HEK293 (cell line): ENCODE measurements at regions not wholly inside any gene's neighbourhood (a gene's known extent, or its start where the extent isn't known, plus 50 kb on each side); places are given as distances from the start of the nearest gene placed in this dataset.

Experiments
- CTCF ChIA-PET: fragments of 350-600 bp; formaldehyde crosslinking; extraction: SDS; loops from one replicate; lab custom pipeline; 2021; ENCODE audit warnings: antibody characterized with exemption; lab: Yijun Ruan, JAX
- POLR2A ChIA-PET: fragments of 300-600 bp; formaldehyde crosslinking; extraction: SDS; loops from one replicate; lab custom pipeline; 2020; ENCODE audit warnings: antibody characterized with exemption, inconsistent platforms; lab: Yijun Ruan, JAX
- H3K27ac ChIP-seq: fragments of 200-500 bp; sonication (Bioruptor generic); 2 replicates; pipeline ENCODE4 v1.5.1; 2014; ENCODE audit warnings: low read depth, low read length, control low read depth, inconsistent platforms; ENCODE audit errors: extremely low read depth
- H3K36me3 ChIP-seq, 2 experiments: fragments of 200-500 bp in 1 of 2; sonication (Bioruptor generic) in 1 of 2; 1 replicate in 1 of 2; 2 replicates in 1 of 2; pipeline ENCODE4 v1.5.1; 2014 to 2017; ENCODE audit warnings: inconsistent platforms in 2 of 2, low read length in 2 of 2; ENCODE audit not compliant: control insufficient read depth in 2 of 2, insufficient read depth in 1 of 2
- H3K4me1 ChIP-seq: fragments of 200-500 bp; sonication (Bioruptor generic); 2 replicates; pipeline ENCODE4 v1.5.1; 2014; ENCODE audit warnings: mild to moderate bottlenecking, low read length, inconsistent platforms; ENCODE audit not compliant: control insufficient read depth, insufficient read depth
- H3K4me3 ChIP-seq: 2 replicates; pipeline ENCODE4 v1.5.1; 2011; ENCODE audit warnings: low read depth, mild to moderate bottlenecking, control low read depth, low read length, moderate library complexity
- H3K9me3 ChIP-seq: fragments of 200-500 bp; sonication (Bioruptor generic); 2 replicates; pipeline ENCODE4 v1.5.1; 2014; ENCODE audit warnings: low read depth, low read length, inconsistent platforms; ENCODE audit not compliant: control insufficient read depth, insufficient read depth
- GLI4 ChIP-seq: fragments of 450-650 bp; formaldehyde crosslinking; IDR thresholded peaks from 2 replicates; pipeline ENCODE4 v1.5.1; 2016; ENCODE audit warnings: missing biosample characterization, missing genetic modification characterization
- KLF1 ChIP-seq: fragments of 450-650 bp; formaldehyde crosslinking; IDR thresholded peaks from 2 replicates; pipeline ENCODE4 v1.5.1; 2016; ENCODE audit warnings: missing biosample characterization, missing genetic modification characterization
- RBAK ChIP-seq: fragments of 450-650 bp; formaldehyde crosslinking; IDR thresholded peaks from 2 replicates; pipeline ENCODE4 v1.5.1; 2016; ENCODE audit warnings: missing biosample characterization, missing genetic modification characterization
- ZBTB8A ChIP-seq: fragments of 450-650 bp; formaldehyde crosslinking; IDR thresholded peaks from 2 replicates; pipeline ENCODE4 v1.5.1; 2016; ENCODE audit warnings: missing biosample characterization, missing genetic modification characterization
- ZEB2 ChIP-seq: fragments of 450-650 bp; formaldehyde crosslinking; IDR thresholded peaks from 2 replicates; pipeline ENCODE4 v1.5.1; 2016; ENCODE audit warnings: missing biosample characterization, missing genetic modification characterization
- ZIC2 ChIP-seq: fragments of 450-650 bp; formaldehyde crosslinking; IDR thresholded peaks from 2 replicates; pipeline ENCODE4 v1.5.1; 2016; ENCODE audit warnings: missing biosample characterization, missing genetic modification characterization
- ZNF174 ChIP-seq: fragments of 450-650 bp; formaldehyde crosslinking; IDR thresholded peaks from 2 replicates; pipeline ENCODE4 v1.5.0; 2017; ENCODE audit warnings: missing biosample characterization, mild to moderate bottlenecking, missing genetic modification characterization
- ZNF19 ChIP-seq: fragments of 450-650 bp; formaldehyde crosslinking; IDR thresholded peaks from 2 replicates; pipeline ENCODE4; 2016; ENCODE audit warnings: missing biosample characterization, missing genetic modification characterization, low read depth
- ZNF2 ChIP-seq: fragments of 450-650 bp; formaldehyde crosslinking; IDR thresholded peaks from 2 replicates; pipeline ENCODE4 v1.5.1; 2016; ENCODE audit warnings: missing biosample characterization, missing genetic modification characterization
- ZNF221 ChIP-seq: fragments of 450-650 bp; formaldehyde crosslinking; IDR thresholded peaks from 2 replicates; pipeline ENCODE4 v1.5.1; 2017; ENCODE audit warnings: missing biosample characterization, missing genetic modification characterization, borderline replicate concordance
- ZNF239 ChIP-seq: fragments of 450-650 bp; formaldehyde crosslinking; IDR thresholded peaks from 2 replicates; pipeline ENCODE4 v1.5.1; 2016; ENCODE audit warnings: missing biosample characterization, missing genetic modification characterization
- ZNF292 ChIP-seq: fragments of 450-650 bp; formaldehyde crosslinking; IDR thresholded peaks from 2 replicates; pipeline ENCODE4 v1.5.1; 2016; ENCODE audit warnings: low read depth, missing biosample characterization, missing genetic modification characterization, borderline replicate concordance
- ZNF311 ChIP-seq: fragments of 450-650 bp; formaldehyde crosslinking; IDR thresholded peaks from 2 replicates; pipeline ENCODE4 v1.5.1; 2017; ENCODE audit warnings: missing biosample characterization, missing genetic modification characterization, borderline replicate concordance
- ZNF324 ChIP-seq: fragments of 450-650 bp; formaldehyde crosslinking; IDR thresholded peaks from 2 replicates; pipeline ENCODE4 v1.5.1; 2016; ENCODE audit warnings: missing biosample characterization, missing genetic modification characterization
- ZNF366 ChIP-seq: fragments of 450-650 bp; formaldehyde crosslinking; conservative IDR thresholded peaks from 2 replicates; pipeline ENCODE4 v1.5.1; 2016; ENCODE audit warnings: missing biosample characterization, missing genetic modification characterization
- ZNF560 ChIP-seq: fragments of 450-650 bp; formaldehyde crosslinking; IDR thresholded peaks from 2 replicates; pipeline ENCODE4 v1.5.1; 2017; ENCODE audit warnings: missing biosample characterization, missing genetic modification characterization, borderline replicate concordance
- ZNF585B ChIP-seq: fragments of 450-650 bp; formaldehyde crosslinking; IDR thresholded peaks from 2 replicates; pipeline ENCODE4 v1.5.1; 2016; ENCODE audit warnings: missing biosample characterization, missing genetic modification characterization
- ZNF626 ChIP-seq: fragments of 450-650 bp; sonication (Bioruptor Pico); formaldehyde crosslinking; IDR thresholded peaks from 2 replicates; pipeline ENCODE4 v1.5.1; 2018; ENCODE audit warnings: missing biosample characterization, missing genetic modification characterization, inconsistent platforms
- ZNF629 ChIP-seq: fragments of 450-650 bp; formaldehyde crosslinking; IDR thresholded peaks from 2 replicates; pipeline ENCODE4 v1.5.1; 2017; ENCODE audit warnings: missing biosample characterization, missing genetic modification characterization
- ZNF660 ChIP-seq: fragments of 450-650 bp; IDR thresholded peaks from 2 replicates; pipeline ENCODE4 v1.5.1; 2018; ENCODE audit warnings: missing biosample characterization, mild to moderate bottlenecking, missing genetic modification characterization
- ZNF768 ChIP-seq: fragments of 450-650 bp; formaldehyde crosslinking; IDR thresholded peaks from 2 replicates; pipeline ENCODE4 v1.5.1; 2018; ENCODE audit warnings: missing biosample characterization, mild to moderate bottlenecking, missing genetic modification characterization
- ZNF791 ChIP-seq: fragments of 450-650 bp; formaldehyde crosslinking; IDR thresholded peaks from 2 replicates; pipeline ENCODE4 v1.5.1; 2016; ENCODE audit warnings: missing biosample characterization, missing genetic modification characterization
- TF ChIP-seq, protein P1 (sequence below): fragments of 450-650 bp; formaldehyde crosslinking; IDR thresholded peaks from 2 replicates; pipeline ENCODE4 v1.5.1; 2017; ENCODE audit warnings: missing biosample characterization, mild to moderate bottlenecking, missing genetic modification characterization, moderate library complexity
- TF ChIP-seq, protein P2 (sequence below): fragments of 450-650 bp; IDR thresholded peaks from 2 replicates; pipeline ENCODE4 v1.5.1; 2018; ENCODE audit warnings: missing biosample characterization, missing genetic modification characterization
- TF ChIP-seq, protein P3 (sequence below): fragments of 450-650 bp; formaldehyde crosslinking; IDR thresholded peaks from 2 replicates; pipeline ENCODE4 v1.5.1; 2016; ENCODE audit warnings: missing biosample characterization, missing genetic modification characterization
- TF ChIP-seq, protein P4 (sequence below): fragments of 450-650 bp; formaldehyde crosslinking; IDR thresholded peaks from 2 replicates; pipeline ENCODE4 v1.5.1; 2016; ENCODE audit warnings: missing biosample characterization, missing genetic modification characterization, borderline replicate concordance

DNA sequence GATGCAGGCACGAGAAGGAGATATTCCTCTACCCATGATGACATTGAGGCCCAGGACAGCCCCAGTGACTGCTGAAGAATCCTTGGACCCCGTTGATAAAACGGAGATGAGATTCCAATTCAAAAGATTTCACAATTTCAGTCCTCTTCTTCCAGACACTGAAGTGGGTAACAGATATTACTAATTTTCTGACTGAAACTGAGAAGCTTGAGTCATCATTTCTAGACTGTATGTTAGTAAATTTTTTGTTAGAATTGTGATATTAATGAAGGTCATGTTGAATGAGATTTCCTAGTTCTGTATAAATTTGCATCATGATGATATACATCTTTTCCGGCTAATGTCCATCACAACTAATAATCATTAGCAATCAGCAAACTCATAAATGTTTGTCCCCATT is 185.8 kb downstream of the CHRM3 start:
- H3K36me3 ChIP-seq: no peaks in the 10 kb centered on the region
- TF ChIP-seq ZNF292 (tag by site-specific recombination) (no peak), ZEB2 (tag by site-specific recombination) (no peak), ZNF768 (tag by site-specific recombination) (no peak), ZNF791 (no peak), ZNF239 (tag by site-specific recombination) (no peak), ZIC2 (tag by site-specific recombination) (no peak), ZNF311 (no peak), ZBTB8A (no peak), ZNF366 (tag by site-specific recombination) (no peak), ZNF221 (tag by site-specific recombination) (no peak), ZNF626 (tag by site-specific recombination) (no peak), RBAK (tag by site-specific recombination) (no peak)
- H3K9me3 ChIP-seq: no peaks in the 10 kb centered on the region
- H3K4me1 ChIP-seq: no peaks in the 10 kb centered on the region
- ChIA-PET POLR2A (no interaction called here), CTCF (interaction anchor here (1.4 kb wide), 1 partner anchor 326 kb away, joined by 3 read pairs; no protein-coding TSS in a partner anchor)
- H3K27ac ChIP-seq: no peak overlapping the region
- H3K4me3 ChIP-seq: no peak overlapping the region

DNA sequence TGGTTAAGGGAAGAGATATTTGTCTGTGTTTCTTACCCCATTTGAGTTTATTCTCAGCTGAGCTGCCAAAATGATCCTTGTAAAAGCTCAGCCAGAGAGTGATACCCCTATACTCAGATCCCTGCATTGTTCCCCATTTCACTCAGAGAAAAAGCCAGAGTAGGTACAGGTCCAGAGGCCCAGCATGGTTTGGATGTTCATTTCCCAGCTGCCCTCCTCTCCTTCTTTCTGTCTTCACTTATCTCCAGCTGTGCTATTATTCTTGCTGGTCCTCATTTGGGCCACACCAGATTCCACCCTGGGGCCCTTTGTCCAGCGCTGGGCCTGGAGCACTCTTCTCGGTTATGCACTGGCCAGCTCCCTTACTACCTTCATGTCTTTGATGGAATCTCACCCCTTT is 187.7 kb downstream of the CHRM3 start:
- no peak for TF ChIP-seq KLF1 (tag by site-specific recombination)
- no peak for TF ChIP-seq ZNF2 (tag by site-specific recombination)
- no peak for TF ChIP-seq ZNF660 (tag by site-specific recombination)
- TF ChIP-seq, protein P1, sequence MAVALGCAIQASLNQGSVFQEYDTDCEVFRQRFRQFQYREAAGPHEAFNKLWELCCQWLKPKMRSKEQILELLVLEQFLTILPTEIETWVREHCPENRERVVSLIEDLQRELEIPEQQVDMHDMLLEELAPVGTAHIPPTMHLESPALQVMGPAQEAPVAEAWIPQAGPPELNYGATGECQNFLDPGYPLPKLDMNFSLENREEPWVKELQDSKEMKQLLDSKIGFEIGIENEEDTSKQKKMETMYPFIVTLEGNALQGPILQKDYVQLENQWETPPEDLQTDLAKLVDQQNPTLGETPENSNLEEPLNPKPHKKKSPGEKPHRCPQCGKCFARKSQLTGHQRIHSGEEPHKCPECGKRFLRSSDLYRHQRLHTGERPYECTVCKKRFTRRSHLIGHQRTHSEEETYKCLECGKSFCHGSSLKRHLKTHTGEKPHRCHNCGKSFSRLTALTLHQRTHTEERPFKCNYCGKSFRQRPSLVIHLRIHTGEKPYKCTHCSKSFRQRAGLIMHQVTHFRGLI (tag by site-specific recombination): no peak
- no peak for TF ChIP-seq ZNF560
- TF ChIP-seq, all 188 proteins: peak for 0

DNA sequence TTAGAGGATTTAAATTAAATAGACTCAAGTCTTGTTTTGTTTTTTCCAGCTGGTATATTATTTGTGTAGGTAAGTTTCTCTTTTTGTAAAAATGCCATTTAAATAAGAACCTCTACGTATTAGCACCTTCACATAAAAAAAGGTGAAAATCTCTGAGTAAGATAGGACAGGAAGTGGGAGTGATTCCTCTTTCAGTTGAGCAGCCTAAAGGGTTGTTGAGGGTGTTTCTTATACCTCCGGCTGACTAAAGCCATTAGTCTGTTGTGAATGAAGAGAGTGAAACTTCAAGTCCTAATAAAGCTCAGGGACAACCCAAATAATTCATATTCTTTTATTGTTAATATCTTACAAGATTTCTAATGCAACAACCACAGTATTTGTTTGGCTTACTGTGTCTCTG is 188.7 kb downstream of the CHRM3 start:
- POLR2A ChIA-PET: no interaction called here
- Histone ChIP-seq H3K27ac (no peak overlapping the region), H3K9me3 (no peaks in the 10 kb centered on the region), H3K36me3 (no peaks in the 10 kb centered on the region), H3K4me1 (no peaks in the 10 kb centered on the region), H3K4me3 (no peak overlapping the region)
- CTCF ChIA-PET: interaction anchor here (0.9 kb wide), 1 partner anchor 265 kb away, joined by 4 read pairs; no protein-coding TSS in a partner anchor
- no peak for TF ChIP-seq ZNF629 (tag by site-specific recombination)
- TF ChIP-seq ZNF324 (tag by site-specific recombination): no peak
- TF ChIP-seq, protein P2, sequence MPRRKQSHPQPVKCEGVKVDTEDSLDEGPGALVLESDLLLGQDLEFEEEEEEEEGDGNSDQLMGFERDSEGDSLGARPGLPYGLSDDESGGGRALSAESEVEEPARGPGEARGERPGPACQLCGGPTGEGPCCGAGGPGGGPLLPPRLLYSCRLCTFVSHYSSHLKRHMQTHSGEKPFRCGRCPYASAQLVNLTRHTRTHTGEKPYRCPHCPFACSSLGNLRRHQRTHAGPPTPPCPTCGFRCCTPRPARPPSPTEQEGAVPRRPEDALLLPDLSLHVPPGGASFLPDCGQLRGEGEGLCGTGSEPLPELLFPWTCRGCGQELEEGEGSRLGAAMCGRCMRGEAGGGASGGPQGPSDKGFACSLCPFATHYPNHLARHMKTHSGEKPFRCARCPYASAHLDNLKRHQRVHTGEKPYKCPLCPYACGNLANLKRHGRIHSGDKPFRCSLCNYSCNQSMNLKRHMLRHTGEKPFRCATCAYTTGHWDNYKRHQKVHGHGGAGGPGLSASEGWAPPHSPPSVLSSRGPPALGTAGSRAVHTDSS (tag by site-specific recombination): no peak
- TF ChIP-seq ZNF585B (tag by site-specific recombination): no peak
- TF ChIP-seq ZNF174 (tag by site-specific recombination): no peak
- TF ChIP-seq GLI4 (tag by site-specific recombination): no peak
- TF ChIP-seq, protein P3, sequence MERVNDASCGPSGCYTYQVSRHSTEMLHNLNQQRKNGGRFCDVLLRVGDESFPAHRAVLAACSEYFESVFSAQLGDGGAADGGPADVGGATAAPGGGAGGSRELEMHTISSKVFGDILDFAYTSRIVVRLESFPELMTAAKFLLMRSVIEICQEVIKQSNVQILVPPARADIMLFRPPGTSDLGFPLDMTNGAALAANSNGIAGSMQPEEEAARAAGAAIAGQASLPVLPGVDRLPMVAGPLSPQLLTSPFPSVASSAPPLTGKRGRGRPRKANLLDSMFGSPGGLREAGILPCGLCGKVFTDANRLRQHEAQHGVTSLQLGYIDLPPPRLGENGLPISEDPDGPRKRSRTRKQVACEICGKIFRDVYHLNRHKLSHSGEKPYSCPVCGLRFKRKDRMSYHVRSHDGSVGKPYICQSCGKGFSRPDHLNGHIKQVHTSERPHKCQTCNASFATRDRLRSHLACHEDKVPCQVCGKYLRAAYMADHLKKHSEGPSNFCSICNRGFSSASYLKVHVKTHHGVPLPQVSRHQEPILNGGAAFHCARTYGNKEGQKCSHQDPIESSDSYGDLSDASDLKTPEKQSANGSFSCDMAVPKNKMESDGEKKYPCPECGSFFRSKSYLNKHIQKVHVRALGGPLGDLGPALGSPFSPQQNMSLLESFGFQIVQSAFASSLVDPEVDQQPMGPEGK (tag by site-specific recombination): no peak
- TF ChIP-seq ZNF19 (tag by site-specific recombination): no peak
- TF ChIP-seq, protein P4, sequence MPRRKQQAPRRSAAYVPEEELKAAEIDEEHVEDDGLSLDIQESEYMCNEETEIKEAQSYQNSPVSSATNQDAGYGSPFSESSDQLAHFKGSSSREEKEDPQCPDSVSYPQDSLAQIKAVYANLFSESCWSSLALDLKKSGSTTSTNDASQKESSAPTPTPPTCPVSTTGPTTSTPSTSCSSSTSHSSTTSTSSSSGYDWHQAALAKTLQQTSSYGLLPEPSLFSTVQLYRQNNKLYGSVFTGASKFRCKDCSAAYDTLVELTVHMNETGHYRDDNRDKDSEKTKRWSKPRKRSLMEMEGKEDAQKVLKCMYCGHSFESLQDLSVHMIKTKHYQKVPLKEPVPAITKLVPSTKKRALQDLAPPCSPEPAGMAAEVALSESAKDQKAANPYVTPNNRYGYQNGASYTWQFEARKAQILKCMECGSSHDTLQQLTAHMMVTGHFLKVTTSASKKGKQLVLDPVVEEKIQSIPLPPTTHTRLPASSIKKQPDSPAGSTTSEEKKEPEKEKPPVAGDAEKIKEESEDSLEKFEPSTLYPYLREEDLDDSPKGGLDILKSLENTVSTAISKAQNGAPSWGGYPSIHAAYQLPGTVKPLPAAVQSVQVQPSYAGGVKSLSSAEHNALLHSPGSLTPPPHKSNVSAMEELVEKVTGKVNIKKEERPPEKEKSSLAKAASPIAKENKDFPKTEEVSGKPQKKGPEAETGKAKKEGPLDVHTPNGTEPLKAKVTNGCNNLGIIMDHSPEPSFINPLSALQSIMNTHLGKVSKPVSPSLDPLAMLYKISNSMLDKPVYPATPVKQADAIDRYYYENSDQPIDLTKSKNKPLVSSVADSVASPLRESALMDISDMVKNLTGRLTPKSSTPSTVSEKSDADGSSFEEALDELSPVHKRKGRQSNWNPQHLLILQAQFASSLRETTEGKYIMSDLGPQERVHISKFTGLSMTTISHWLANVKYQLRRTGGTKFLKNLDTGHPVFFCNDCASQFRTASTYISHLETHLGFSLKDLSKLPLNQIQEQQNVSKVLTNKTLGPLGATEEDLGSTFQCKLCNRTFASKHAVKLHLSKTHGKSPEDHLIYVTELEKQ: no peak

More for the DNA sequence above, 187.7 kb downstream of the CHRM3 start:
- Histone ChIP-seq H3K4me3 (no peak overlapping the region), H3K27ac (no peak overlapping the region), H3K9me3 (no peaks in the 10 kb centered on the region), H3K4me1 (no peaks in the 10 kb centered on the region), H3K36me3 (no peaks in the 10 kb centered on the region)
- POLR2A ChIA-PET: no interaction called here
- CTCF ChIA-PET: interaction anchor here (0.6 to 0.8 kb wide), 2 partner anchors 11 to 20 kb away, joined by 3 read pairs; no protein-coding TSS in a partner anchor
